ENCODE measurements at regions not wholly inside any gene's neighbourhood (a gene's known extent, or its start where the extent isn't known, plus 50 kb on each side); places are given as distances from the start of the nearest gene placed in this dataset.

GRCh38 chr3:115380883-115381572 lies 233.9 kb upstream of the ZBTB20 start:
- Histone ChIP-seq H3K27me3 (ENCODE audit: control insufficient read depth in 1 of 2, insufficient read depth in 2 of 2, low read length in 1 of 2) (no peaks in the 10 kb centered on the region), H3K27ac (ENCODE audit: low read depth in 1 of 2, low read length in 2 of 2) (peak overlapping the region in 1 of 2 donors; percentile 48)

GRCh38 chr3:115381573-115381912 lies 234.5 kb upstream of the ZBTB20 start:
- peaks cover 2 to 4% of the 10 kb centered on the region in 2 donors for H3K4me1 ChIP-seq (ENCODE audit: control insufficient read depth in 1 of 2, insufficient read depth in 2 of 2, low read length in 2 of 2)
- peak in 1 of 2 donors; percentile 49 for DNase-seq
- peak; percentile 26 for ATAC-seq (ENCODE audit: low FRiP score)
- H3K4me3 ChIP-seq (ENCODE audit: low read length in 2 of 2) = no peak overlapping the region
- H3K27ac ChIP-seq (ENCODE audit: low read depth in 1 of 2, low read length in 2 of 2) = peak overlapping the region in 1 of 2 donors; percentile 25
- H3K27me3 ChIP-seq (ENCODE audit: control insufficient read depth in 1 of 2, insufficient read depth in 2 of 2, low read length in 1 of 2) = no peaks in the 10 kb centered on the region
- H3K9me3 ChIP-seq (ENCODE audit: control insufficient read depth, low read length) = no peaks in the 10 kb centered on the region
- intact Hi-C loops (cut with DNase I) = no loop called here
- no peaks in the 10 kb centered on the region for H3K36me3 ChIP-seq (ENCODE audit: control insufficient read depth in 1 of 2, insufficient read depth in 2 of 2, low read length in 1 of 2)
- WGBS, 2 donors = 4 to 10% methylated on average over 5 of the region's 5 CpGs

More at GRCh38 chr3:115380883-115381572, 233.9 kb upstream of the ZBTB20 start:
- DNase-seq (no peak), ATAC-seq (ENCODE audit: low FRiP score) (no peak)
- Histone ChIP-seq H3K4me1 (ENCODE audit: control insufficient read depth in 1 of 2, insufficient read depth in 2 of 2, low read length in 2 of 2) (peaks cover 2 to 4% of the 10 kb centered on the region in 2 donors), H3K36me3 (ENCODE audit: control insufficient read depth in 1 of 2, insufficient read depth in 2 of 2, low read length in 1 of 2) (no peaks in the 10 kb centered on the region), H3K9me3 (ENCODE audit: control insufficient read depth, low read length) (no peaks in the 10 kb centered on the region), H3K4me3 (ENCODE audit: low read length in 2 of 2) (no peak overlapping the region)
- 77 to 89% methylated on average over 3 of the region's 3 CpGs for whole genome bisulfite sequencing, 2 donors
- intact Hi-C loops (cut with DNase I) = no loop called here

DNA sequence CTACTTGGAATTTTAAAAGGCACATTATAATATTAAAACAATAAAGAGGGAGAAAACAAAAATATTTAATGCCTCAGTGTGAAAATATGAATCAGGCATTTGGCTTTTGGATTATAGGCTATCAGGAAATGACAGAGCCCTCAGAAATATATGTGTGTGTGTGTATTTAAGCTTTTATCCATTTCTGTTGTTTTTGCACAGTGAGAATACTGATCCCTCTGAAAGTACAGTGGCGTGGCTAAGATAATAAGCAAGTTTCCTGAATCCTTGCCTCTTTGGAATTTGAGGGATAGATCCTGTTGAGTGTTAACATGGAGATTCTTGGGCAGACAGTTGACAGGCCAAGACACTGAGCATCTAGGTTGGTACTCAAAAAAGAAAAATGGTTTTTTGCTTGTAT lies 234.8 kb upstream of the ZBTB20 start:
- ATAC-seq (ENCODE audit: low FRiP score) = no peak
- Histone ChIP-seq H3K4me1 (ENCODE audit: control insufficient read depth in 1 of 2, insufficient read depth in 2 of 2, low read length in 2 of 2) (peaks cover 2 to 4% of the 10 kb centered on the region in 2 donors), H3K4me3 (ENCODE audit: low read length in 2 of 2) (no peak overlapping the region), H3K36me3 (ENCODE audit: control insufficient read depth in 1 of 2, insufficient read depth in 2 of 2, low read length in 1 of 2) (no peaks in the 10 kb centered on the region), H3K27ac (ENCODE audit: low read depth in 1 of 2, low read length in 2 of 2) (no peak overlapping the region), H3K9me3 (ENCODE audit: control insufficient read depth, low read length) (no peaks in the 10 kb centered on the region), H3K27me3 (ENCODE audit: control insufficient read depth in 1 of 2, insufficient read depth in 2 of 2, low read length in 1 of 2) (no peaks in the 10 kb centered on the region)
- intact Hi-C loops (cut with DNase I) = no loop called here
- DNase-seq = no peak
- WGBS, 2 donors = 4 to 8% methylated on average over 1 of the region's 1 CpG

DNA sequence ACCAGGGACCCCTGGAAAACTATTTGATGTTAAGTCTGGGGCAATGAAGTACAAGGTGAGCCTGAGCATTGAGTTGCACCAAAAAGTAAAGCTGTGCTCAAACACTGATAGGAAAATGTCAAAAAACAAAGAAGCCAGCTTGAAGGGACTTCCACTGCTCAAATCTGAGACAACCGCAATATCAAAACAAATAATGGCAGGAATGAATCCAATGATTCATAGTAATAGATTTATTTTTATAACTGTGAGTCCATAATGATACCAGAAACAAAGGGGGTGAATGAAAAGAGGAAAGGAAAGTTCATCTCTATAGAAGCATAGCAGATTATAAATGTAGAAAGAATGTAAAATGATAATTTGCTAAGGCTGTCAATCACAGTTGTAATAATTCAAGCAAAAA lies 237.3 kb upstream of the ZBTB20 start:
- Histone ChIP-seq H3K36me3 (ENCODE audit: control insufficient read depth in 1 of 2, insufficient read depth in 2 of 2, low read length in 1 of 2) (no peaks in the 10 kb centered on the region), H3K9me3 (ENCODE audit: control insufficient read depth, low read length) (no peaks in the 10 kb centered on the region), H3K27ac (ENCODE audit: low read depth in 1 of 2, low read length in 2 of 2) (no peak overlapping the region), H3K27me3 (ENCODE audit: control insufficient read depth in 1 of 2, insufficient read depth in 2 of 2, low read length in 1 of 2) (no peaks in the 10 kb centered on the region), H3K4me1 (ENCODE audit: control insufficient read depth in 1 of 2, insufficient read depth in 2 of 2, low read length in 2 of 2) (peaks cover 2 to 13% of the 10 kb centered on the region in 2 donors), H3K4me3 (ENCODE audit: low read length in 2 of 2) (no peak overlapping the region)
- 59 to 68% methylated on average over 1 of the region's 1 CpG for WGBS, 2 donors
- no peak for DNase-seq
- intact Hi-C loops (cut with DNase I) = no loop called here
- no peak for ATAC-seq (ENCODE audit: low FRiP score)

DNA sequence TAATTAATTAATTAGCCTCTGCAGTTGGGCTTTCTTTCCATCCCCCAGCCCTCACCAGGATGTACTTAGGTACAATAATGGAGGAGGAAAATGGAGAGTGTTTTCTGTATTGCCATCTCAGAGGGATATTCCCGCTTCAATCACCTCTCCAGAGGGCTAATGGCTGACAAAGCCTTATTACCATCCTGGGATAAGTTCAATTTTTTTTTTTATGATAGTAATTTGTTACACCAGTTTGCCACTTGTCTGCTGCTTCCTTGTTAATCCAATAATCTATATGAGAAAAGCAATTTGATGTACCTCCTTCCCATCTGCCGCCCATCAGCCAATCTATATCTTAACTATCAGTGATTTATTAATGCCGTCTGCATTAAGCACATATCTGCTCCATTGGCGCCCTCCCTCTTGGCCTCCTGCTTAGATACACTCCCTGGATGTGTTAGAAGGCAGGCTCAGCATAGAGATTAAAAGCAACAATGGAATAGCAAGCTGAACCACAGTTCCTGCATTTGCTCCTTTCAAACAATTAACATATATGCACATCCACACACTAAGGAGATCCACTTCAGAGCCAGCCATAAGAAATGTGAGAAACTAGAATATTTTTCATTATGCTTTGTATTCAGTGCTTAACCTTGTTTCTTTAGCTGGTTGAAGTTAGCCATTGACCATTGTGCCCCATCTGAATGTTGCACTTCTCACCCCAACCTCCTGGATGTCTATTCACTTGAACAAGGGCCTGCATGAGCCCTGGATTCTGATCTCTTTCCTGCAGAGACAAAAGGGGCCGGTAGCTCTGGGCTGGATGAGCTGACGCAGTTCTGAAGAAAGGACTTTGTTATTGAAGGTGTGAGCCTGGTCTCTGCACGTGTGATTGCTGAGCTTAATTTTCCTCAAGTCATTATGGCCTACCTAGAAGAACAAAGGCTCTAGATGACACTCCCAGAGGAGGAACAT lies 237.3 kb upstream of the GAP43 start:
- Histone ChIP-seq H3K36me3 (ENCODE audit: control insufficient read depth in 1 of 2, insufficient read depth in 2 of 2, low read length in 1 of 2) (no peaks in the 10 kb centered on the region), H3K27ac (ENCODE audit: low read depth in 1 of 2, low read length in 2 of 2) (no peak overlapping the region), H3K4me3 (ENCODE audit: low read length in 2 of 2) (no peak overlapping the region), H3K9me3 (ENCODE audit: control insufficient read depth, low read length) (no peaks in the 10 kb centered on the region), H3K4me1 (ENCODE audit: control insufficient read depth in 1 of 2, insufficient read depth in 2 of 2, low read length in 2 of 2) (peaks cover 2 to 13% of the 10 kb centered on the region in 2 donors), H3K27me3 (ENCODE audit: control insufficient read depth in 1 of 2, insufficient read depth in 2 of 2, low read length in 1 of 2) (no peaks in the 10 kb centered on the region)
- DNase-seq (no peak), ATAC-seq (ENCODE audit: low FRiP score) (no peak)
- intact Hi-C loops (cut with DNase I) = no loop called here
- 94 to 96% methylated on average over 7 of the region's 7 CpGs for WGBS, 2 donors

- H3K36me3 ChIP-seq (ENCODE audit: control insufficient read depth in 1 of 2, insufficient read depth in 2 of 2, low read length in 1 of 2) = no peaks in the 10 kb centered on the region
- ATAC-seq (ENCODE audit: low FRiP score) (no peak), DNase-seq (no peak)
- no peaks in the 10 kb centered on the region for H3K9me3 ChIP-seq (ENCODE audit: control insufficient read depth, low read length)
- no peak overlapping the region for H3K4me3 ChIP-seq (ENCODE audit: low read length in 2 of 2)
- intact Hi-C loops (cut with DNase I) = no loop called here
- H3K4me1 ChIP-seq (ENCODE audit: control insufficient read depth in 1 of 2, insufficient read depth in 2 of 2, low read length in 2 of 2) = peaks cover 0 to 9% of the 10 kb centered on the region in 2 donors
- no peaks in the 10 kb centered on the region for H3K27me3 ChIP-seq (ENCODE audit: control insufficient read depth in 1 of 2, insufficient read depth in 2 of 2, low read length in 1 of 2)
- 0 to 8% methylated on average over 1 of the region's 1 CpG for WGBS, 2 donors
- no peak overlapping the region for H3K27ac ChIP-seq (ENCODE audit: low read depth in 1 of 2, low read length in 2 of 2)
Observed at GRCh38 chr3:115388166-115388565, 235.1 kb upstream of the GAP43 start.

GRCh38 chr3:115388811-115389210 lies 234.5 kb upstream of the GAP43 start:
- no peak for DNase-seq
- H3K4me1 ChIP-seq (ENCODE audit: control insufficient read depth in 1 of 2, insufficient read depth in 2 of 2, low read length in 2 of 2) = peaks cover 0 to 9% of the 10 kb centered on the region in 2 donors
- H3K9me3 ChIP-seq (ENCODE audit: control insufficient read depth, low read length) = no peaks in the 10 kb centered on the region
- H3K36me3 ChIP-seq (ENCODE audit: control insufficient read depth in 1 of 2, insufficient read depth in 2 of 2, low read length in 1 of 2) = no peaks in the 10 kb centered on the region
- peak overlapping the region in 1 of 2 donors; percentile 28 for H3K27ac ChIP-seq (ENCODE audit: low read depth in 1 of 2, low read length in 2 of 2)
- ATAC-seq (ENCODE audit: low FRiP score) = no peak
- no peak overlapping the region for H3K4me3 ChIP-seq (ENCODE audit: low read length in 2 of 2)
- intact Hi-C loops (cut with DNase I) = no loop called here
- 6 to 8% methylated on average over 3 of the region's 3 CpGs for WGBS, 2 donors
- H3K27me3 ChIP-seq (ENCODE audit: control insufficient read depth in 1 of 2, insufficient read depth in 2 of 2, low read length in 1 of 2) = no peaks in the 10 kb centered on the region

DNA sequence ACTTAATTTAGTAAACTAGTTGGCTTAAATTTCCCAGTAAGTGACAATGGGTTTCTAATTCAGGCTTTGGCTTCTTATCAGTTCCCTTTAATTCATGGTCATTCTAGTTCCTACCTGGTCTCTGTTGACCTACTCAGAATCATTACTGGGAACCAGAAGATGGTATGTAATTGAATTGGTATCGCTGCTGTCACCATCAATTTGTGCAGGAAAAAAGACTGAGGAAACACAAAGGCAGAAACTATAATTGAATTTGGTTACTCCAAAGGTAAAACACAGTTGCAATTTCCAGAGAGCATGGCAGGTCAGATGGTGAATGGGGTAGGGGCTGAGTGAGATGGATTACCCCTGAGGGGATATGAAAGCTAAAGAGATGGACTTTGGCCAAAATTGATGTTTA lies 226.5 kb upstream of the GAP43 start:
- H3K27ac ChIP-seq (ENCODE audit: low read depth in 1 of 2, low read length in 2 of 2) = no peak overlapping the region
- DNase-seq = no peak
- intact Hi-C loops (cut with DNase I) = loop anchor here in 1 of 2 donors (10.0 kb wide), 1 partner anchor 162 kb away; no protein-coding TSS in a partner anchor
- H3K9me3 ChIP-seq (ENCODE audit: control insufficient read depth, low read length) = no peaks in the 10 kb centered on the region
- no peaks in the 10 kb centered on the region for H3K27me3 ChIP-seq (ENCODE audit: control insufficient read depth in 1 of 2, insufficient read depth in 2 of 2, low read length in 1 of 2)
- H3K4me1 ChIP-seq (ENCODE audit: control insufficient read depth in 1 of 2, insufficient read depth in 2 of 2, low read length in 2 of 2) = peaks cover 0 to 5% of the 10 kb centered on the region in 2 donors
- no peak overlapping the region for H3K4me3 ChIP-seq (ENCODE audit: low read length in 2 of 2)
- H3K36me3 ChIP-seq (ENCODE audit: control insufficient read depth in 1 of 2, insufficient read depth in 2 of 2, low read length in 1 of 2) = no peaks in the 10 kb centered on the region
- WGBS, 2 donors = 95 to 100% methylated on average over 1 of the region's 1 CpG
- ATAC-seq (ENCODE audit: low FRiP score) = no peak

All from aorta (tissue), 5 donors.